ENCODE measurements at regions not wholly inside any gene's neighbourhood (a gene's known extent, or its start where the extent isn't known, plus 50 kb on each side); places are given as distances from the start of the nearest gene placed in this dataset.

DNA sequence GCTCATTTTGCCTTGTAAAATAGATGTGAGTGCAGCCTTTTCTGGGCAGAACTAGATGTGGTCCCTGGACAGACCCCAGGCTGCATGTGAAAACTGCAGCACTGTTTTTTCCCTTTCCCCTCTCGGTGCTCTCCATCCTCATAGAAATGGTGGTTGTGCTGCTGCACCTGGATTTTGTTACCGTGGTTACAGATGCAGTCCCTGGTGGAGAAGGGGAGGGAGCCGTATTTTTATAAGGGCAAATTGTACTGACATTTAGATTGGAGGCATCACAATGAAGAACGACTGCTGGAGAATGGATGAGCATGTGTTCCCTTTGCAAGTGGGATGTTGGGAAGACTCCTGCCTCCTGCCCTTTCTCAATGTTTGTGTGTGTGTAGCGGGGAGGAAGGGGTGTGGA, 469.9 kb downstream of the CCSER2 start:
- Histone ChIP-seq H3K36me3 (ENCODE audit: control insufficient read depth, insufficient read depth, low read length) (no peaks in the 10 kb centered on the region), H3K4me1 (replicated peaks in 1 of 2; ENCODE audit: control insufficient read depth in 2 of 2, insufficient read depth in 2 of 2, low read length in 2 of 2) (no peaks in the 10 kb centered on the region), H3K79me2 (ENCODE audit: control insufficient read depth, insufficient read depth, low read length) (no peaks in the 10 kb centered on the region), H3K9me1 (ENCODE audit: control insufficient read depth, insufficient read depth, low read length) (no peaks in the 10 kb centered on the region), H3K4me2 (ENCODE audit: insufficient read depth, low read length) (no peak overlapping the region), H3K9me3 (replicated peaks; ENCODE audit: control insufficient read depth, insufficient read depth, low read depth, low read length) (peaks cover 2% of the 10 kb centered on the region), H2AFZ (ENCODE audit: low read depth, low read length) (no peak overlapping the region), H4K20me1 (replicated peaks; ENCODE audit: control insufficient read depth, insufficient read depth, low read length) (no peaks in the 10 kb centered on the region), H3K27me3 (ENCODE audit: control insufficient read depth in 2 of 2, insufficient read depth in 2 of 2, low read length in 2 of 2) (no peaks in the 10 kb centered on the region), H3K4me3 (no peak overlapping the region), H3K9ac (ENCODE audit: insufficient read depth in 1 of 2, low read depth in 2 of 2, low read length in 2 of 2) (no peak overlapping the region), H3K27ac (ENCODE audit: extremely low read depth, low read depth, low read length) (no peak overlapping the region)
- ATAC-seq (no peak), FAIRE-seq (no peak), DNase-seq (ENCODE audit: extremely low read depth in 1 of 4, low spot score in 3 of 4) (no peak)
- WGBS (ENCODE audit: insufficient coverage, low coverage, missing lambda C conversion rate): 1% methylated on average over 5 of the region's 5 CpGs
- in situ Hi-C loops (cut with MboI) (no loop called here), intact Hi-C loops (cut with micrococcal nuclease) (no loop called here)
- ChIA-PET POLR2A (no interaction called here), CTCF (ENCODE audit: low intra/inter-chr PET ratio) (no interaction called here)
- BruUV-seq (replicated peaks): no TSS peak
- TF ChIP-seq, protein P1, sequence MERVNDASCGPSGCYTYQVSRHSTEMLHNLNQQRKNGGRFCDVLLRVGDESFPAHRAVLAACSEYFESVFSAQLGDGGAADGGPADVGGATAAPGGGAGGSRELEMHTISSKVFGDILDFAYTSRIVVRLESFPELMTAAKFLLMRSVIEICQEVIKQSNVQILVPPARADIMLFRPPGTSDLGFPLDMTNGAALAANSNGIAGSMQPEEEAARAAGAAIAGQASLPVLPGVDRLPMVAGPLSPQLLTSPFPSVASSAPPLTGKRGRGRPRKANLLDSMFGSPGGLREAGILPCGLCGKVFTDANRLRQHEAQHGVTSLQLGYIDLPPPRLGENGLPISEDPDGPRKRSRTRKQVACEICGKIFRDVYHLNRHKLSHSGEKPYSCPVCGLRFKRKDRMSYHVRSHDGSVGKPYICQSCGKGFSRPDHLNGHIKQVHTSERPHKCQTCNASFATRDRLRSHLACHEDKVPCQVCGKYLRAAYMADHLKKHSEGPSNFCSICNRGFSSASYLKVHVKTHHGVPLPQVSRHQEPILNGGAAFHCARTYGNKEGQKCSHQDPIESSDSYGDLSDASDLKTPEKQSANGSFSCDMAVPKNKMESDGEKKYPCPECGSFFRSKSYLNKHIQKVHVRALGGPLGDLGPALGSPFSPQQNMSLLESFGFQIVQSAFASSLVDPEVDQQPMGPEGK (CRISPR knock-in tag; IDR thresholded peaks at IDR 0.05; ENCODE audit: borderline replicate concordance): no peak
- TF ChIP-seq NR2C1 (IDR thresholded peaks at IDR 0.05) (no peak), NR2C1 (tag; IDR thresholded peaks at IDR 0.05) (no peak), NUFIP1 (IDR thresholded peaks at IDR 0.05; ENCODE audit: partially characterized antibody) (no peak), TOE1 (IDR thresholded peaks at IDR 0.05; ENCODE audit: borderline replicate concordance) (no peak), TOE1 (CRISPR knock-in tag; IDR thresholded peaks at IDR 0.05; ENCODE audit: borderline replicate concordance, low read depth) (no peak), RFX7 (CRISPR knock-in tag; IDR thresholded peaks at IDR 0.05) (no peak), HNRNPK (IDR thresholded peaks at IDR 0.05; ENCODE audit: low read depth, low read length, poor library complexity, severe bottlenecking) (no peak), PTBP1 (IDR thresholded peaks at IDR 0.05; ENCODE audit: low read depth, low read length) (no peak), ZNF589 (CRISPR knock-in tag; IDR thresholded peaks at IDR 0.05; ENCODE audit: low read depth) (no peak)
- TF ChIP-seq, protein P2, sequence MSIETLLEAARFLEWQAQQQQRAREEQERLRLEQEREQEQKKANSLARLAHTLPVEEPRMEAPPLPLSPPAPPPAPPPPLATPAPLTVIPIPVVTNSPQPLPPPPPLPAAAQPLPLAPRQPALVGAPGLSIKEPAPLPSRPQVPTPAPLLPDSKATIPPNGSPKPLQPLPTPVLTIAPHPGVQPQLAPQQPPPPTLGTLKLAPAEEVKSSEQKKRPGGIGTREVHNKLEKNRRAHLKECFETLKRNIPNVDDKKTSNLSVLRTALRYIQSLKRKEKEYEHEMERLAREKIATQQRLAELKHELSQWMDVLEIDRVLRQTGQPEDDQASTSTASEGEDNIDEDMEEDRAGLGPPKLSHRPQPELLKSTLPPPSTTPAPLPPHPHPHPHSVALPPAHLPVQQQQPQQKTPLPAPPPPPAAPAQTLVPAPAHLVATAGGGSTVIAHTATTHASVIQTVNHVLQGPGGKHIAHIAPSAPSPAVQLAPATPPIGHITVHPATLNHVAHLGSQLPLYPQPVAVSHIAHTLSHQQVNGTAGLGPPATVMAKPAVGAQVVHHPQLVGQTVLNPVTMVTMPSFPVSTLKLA (conservative IDR thresholded peaks at IDR 0.05): no peak
- TF ChIP-seq, protein P3, sequence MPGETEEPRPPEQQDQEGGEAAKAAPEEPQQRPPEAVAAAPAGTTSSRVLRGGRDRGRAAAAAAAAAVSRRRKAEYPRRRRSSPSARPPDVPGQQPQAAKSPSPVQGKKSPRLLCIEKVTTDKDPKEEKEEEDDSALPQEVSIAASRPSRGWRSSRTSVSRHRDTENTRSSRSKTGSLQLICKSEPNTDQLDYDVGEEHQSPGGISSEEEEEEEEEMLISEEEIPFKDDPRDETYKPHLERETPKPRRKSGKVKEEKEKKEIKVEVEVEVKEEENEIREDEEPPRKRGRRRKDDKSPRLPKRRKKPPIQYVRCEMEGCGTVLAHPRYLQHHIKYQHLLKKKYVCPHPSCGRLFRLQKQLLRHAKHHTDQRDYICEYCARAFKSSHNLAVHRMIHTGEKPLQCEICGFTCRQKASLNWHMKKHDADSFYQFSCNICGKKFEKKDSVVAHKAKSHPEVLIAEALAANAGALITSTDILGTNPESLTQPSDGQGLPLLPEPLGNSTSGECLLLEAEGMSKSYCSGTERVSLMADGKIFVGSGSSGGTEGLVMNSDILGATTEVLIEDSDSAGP (CRISPR knock-in tag; IDR thresholded peaks at IDR 0.05): no peak
- TF ChIP-seq, protein P4, sequence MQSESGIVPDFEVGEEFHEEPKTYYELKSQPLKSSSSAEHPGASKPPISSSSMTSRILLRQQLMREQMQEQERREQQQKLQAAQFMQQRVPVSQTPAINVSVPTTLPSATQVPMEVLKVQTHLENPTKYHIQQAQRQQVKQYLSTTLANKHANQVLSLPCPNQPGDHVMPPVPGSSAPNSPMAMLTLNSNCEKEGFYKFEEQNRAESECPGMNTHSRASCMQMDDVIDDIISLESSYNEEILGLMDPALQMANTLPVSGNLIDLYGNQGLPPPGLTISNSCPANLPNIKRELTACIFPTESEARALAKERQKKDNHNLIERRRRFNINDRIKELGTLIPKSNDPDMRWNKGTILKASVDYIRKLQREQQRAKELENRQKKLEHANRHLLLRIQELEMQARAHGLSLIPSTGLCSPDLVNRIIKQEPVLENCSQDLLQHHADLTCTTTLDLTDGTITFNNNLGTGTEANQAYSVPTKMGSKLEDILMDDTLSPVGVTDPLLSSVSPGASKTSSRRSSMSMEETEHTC (IDR thresholded peaks at IDR 0.05): no peak

Data from K562 (cell line).